Smooth muscle cell (in vitro differentiated cells): ENCODE measurements at regions not wholly inside any gene's neighbourhood (a gene's known extent, or its start where the extent isn't known, plus 50 kb on each side); places are given as distances from the start of the nearest gene placed in this dataset.

Experiments
- DNase-seq: peaks from one replicate; lab custom pipeline; 2025; ENCODE audit not compliant: unreplicated experiment; lab: John Stamatoyannopoulos, UW
- H2AFZ ChIP-seq: fragments of 200-600 bp; sonication (generic); 2 replicates; pipeline ENCODE4 v1.6.0; 2016; ENCODE audit warnings: antibody characterized with exemption, low read depth, mild to moderate bottlenecking
- H3F3A ChIP-seq: fragments of 200-600 bp; sonication (generic); 2 replicates; pipeline ENCODE4 v1.6.0; 2017; ENCODE audit warnings: antibody characterized with exemption, low read depth
- H3K27ac ChIP-seq: fragments of 200-600 bp; sonication (generic); 2 replicates; pipeline ENCODE4 v1.5.1; 2016; ENCODE audit warnings: low read depth, mild to moderate bottlenecking
- H3K27me3 ChIP-seq: fragments of 200-600 bp; sonication (generic); 2 replicates; pipeline ENCODE4 v1.6.1; 2016; ENCODE audit warnings: low read depth, mild to moderate bottlenecking
- H3K36me3 ChIP-seq: fragments of 200-600 bp; sonication (generic); 2 replicates; pipeline ENCODE4 v1.5.1; 2016; ENCODE audit warnings: low read depth
- H3K4me1 ChIP-seq: fragments of 200-600 bp; sonication (generic); 2 replicates; pipeline ENCODE4 v1.5.1; 2016; ENCODE audit warnings: low read depth
- H3K4me2 ChIP-seq: fragments of 200-600 bp; sonication (generic); 2 replicates; pipeline ENCODE4 v1.6.0; 2016; ENCODE audit warnings: mild to moderate bottlenecking
- H3K4me3 ChIP-seq: fragments of 200-600 bp; sonication (generic); 2 replicates; pipeline ENCODE4 v1.5.1; 2016; ENCODE audit warnings: mild to moderate bottlenecking
- H3K79me2 ChIP-seq: fragments of 200-600 bp; sonication (generic); 2 replicates; pipeline ENCODE4 v1.6.0; 2016; ENCODE audit warnings: low read depth, mild to moderate bottlenecking
- H3K9ac ChIP-seq: fragments of 200-600 bp; sonication (generic); 2 replicates; pipeline ENCODE4 v1.6.0; 2016; ENCODE audit warnings: low read depth
- H3K9me3 ChIP-seq: fragments of 200-600 bp; sonication (generic); replicated peaks from 2 replicates; pipeline ENCODE4 v1.5.1; 2016; ENCODE audit warnings: low read depth
- H4K20me1 ChIP-seq: fragments of 200-600 bp; sonication (generic); 2 replicates; pipeline ENCODE4 v1.6.0; 2016; ENCODE audit warnings: low read depth
- WGBS: methylation state at CpG from one replicate; pipeline ENCODE4 v1.1.7; 2016; ENCODE audit warnings: low lambda C conversion rate; 5-methylcytosine and 5-hydroxymethylcytosine counted together
- TF ChIP-seq, protein P1 (sequence below): fragments of 200-600 bp; sonication (generic); IDR thresholded peaks from 2 replicates; pipeline ENCODE4 v1.5.1; 2017; ENCODE audit warnings: borderline replicate concordance, mild to moderate bottlenecking, antibody characterized with exemption; ENCODE audit not compliant: insufficient read depth, poor library complexity, severe bottlenecking

DNA sequence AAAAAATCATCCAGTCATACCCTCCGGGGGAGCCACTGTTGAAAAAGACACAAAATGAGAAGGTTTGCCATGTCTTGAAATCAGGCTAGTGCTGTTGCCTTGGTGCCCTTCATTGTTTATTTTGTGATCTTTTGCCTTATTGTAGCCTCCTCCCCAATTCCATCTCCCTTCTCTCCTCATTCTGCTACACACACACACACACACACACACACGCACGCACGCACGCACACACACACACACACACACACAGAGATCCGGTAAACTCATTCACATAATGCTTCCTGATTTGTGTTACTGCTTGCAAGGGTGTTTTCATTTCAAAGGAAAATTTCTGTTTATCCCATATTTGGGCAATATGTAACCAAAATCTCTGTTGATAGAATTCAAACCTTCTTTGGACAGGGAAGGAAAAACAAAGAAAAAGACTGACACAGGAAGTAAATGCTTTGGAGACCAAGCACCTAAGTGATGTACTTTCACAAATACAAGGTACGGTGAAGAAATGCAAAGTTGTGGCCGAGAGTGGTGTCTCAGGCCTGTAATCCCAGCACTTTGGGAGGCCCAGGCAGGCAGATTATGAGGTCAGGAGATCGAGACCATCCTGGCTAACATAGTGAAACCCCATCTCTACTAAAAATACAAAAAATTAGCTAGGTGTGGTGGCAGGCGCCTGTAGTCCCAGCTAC, 141.1 kb upstream of the CDK13 start:
- H3K4me3 ChIP-seq = no peak overlapping the region
- no peaks in the 10 kb centered on the region for H3K4me1 ChIP-seq
- WGBS = 86% methylated on average over 10 of the region's 10 CpGs
- no peak overlapping the region for H3K27ac ChIP-seq
- no peak overlapping the region for H2AFZ ChIP-seq
- H3K9ac ChIP-seq = no peak overlapping the region
- peaks cover 8% of the 10 kb centered on the region for H3K27me3 ChIP-seq
- H3K9me3 ChIP-seq = no peaks in the 10 kb centered on the region
- H4K20me1 ChIP-seq = no peaks in the 10 kb centered on the region
- DNase-seq = no peak
- no peak overlapping the region for H3K4me2 ChIP-seq
- H3K36me3 ChIP-seq = no peaks in the 10 kb centered on the region
- no peaks in the 10 kb centered on the region for H3F3A ChIP-seq
- no peaks in the 10 kb centered on the region for H3K79me2 ChIP-seq
- TF ChIP-seq, protein P1, sequence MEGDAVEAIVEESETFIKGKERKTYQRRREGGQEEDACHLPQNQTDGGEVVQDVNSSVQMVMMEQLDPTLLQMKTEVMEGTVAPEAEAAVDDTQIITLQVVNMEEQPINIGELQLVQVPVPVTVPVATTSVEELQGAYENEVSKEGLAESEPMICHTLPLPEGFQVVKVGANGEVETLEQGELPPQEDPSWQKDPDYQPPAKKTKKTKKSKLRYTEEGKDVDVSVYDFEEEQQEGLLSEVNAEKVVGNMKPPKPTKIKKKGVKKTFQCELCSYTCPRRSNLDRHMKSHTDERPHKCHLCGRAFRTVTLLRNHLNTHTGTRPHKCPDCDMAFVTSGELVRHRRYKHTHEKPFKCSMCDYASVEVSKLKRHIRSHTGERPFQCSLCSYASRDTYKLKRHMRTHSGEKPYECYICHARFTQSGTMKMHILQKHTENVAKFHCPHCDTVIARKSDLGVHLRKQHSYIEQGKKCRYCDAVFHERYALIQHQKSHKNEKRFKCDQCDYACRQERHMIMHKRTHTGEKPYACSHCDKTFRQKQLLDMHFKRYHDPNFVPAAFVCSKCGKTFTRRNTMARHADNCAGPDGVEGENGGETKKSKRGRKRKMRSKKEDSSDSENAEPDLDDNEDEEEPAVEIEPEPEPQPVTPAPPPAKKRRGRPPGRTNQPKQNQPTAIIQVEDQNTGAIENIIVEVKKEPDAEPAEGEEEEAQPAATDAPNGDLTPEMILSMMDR = no peak

DNA sequence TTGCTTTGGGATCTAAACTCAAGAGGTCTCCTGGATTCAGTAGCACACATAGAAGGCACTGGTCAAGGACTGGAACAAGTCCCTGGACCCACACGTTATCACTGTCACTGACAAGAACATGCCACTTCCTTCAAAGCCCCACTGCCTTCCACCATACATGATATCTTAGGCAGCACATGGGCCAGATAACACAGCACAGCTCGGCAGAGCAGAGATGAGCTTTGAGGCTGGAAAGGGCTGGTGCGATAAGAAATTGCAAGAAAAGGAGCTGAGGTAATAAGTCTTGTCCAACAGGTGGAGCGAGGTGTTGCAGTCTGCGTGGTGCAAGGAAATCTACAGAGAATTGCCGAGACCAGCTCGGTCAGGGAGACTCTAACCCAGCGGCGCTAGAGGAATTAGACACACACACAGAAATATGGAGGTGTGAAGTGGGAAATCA, 139.8 kb upstream of the CDK13 start:
- Histone ChIP-seq H3K27me3 (peaks cover 21% of the 10 kb centered on the region), H3K27ac (no peak overlapping the region), H3K9me3 (no peaks in the 10 kb centered on the region), H3K4me2 (no peak overlapping the region), H3K36me3 (no peaks in the 10 kb centered on the region), H3F3A (no peaks in the 10 kb centered on the region), H4K20me1 (no peaks in the 10 kb centered on the region), H3K9ac (no peak overlapping the region), H3K4me3 (no peak overlapping the region), H3K4me1 (no peaks in the 10 kb centered on the region), H3K79me2 (no peaks in the 10 kb centered on the region), H2AFZ (no peak overlapping the region)
- DNase-seq = no peak
- TF ChIP-seq, protein P1 = no peak
- WGBS = 67% methylated on average over 9 of the region's 9 CpGs

DNA sequence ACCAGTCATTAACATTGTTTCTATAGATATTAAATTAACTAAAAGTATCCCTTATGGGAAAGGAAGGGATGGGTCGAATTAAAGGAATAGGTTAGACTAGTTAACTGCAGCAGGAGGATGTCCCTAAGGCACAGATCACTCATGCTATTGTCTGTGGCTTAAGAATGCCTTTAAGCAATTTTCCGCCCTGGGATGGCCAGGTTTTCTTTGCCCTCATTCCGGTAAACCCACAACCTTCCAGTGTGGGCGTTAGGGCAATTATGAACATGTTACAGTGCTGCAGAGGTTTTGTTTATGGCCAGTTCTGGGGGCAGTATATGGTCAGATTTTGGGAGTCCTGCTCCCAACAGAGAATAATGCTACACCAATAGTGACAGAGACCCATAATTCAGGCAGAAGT, 139.3 kb upstream of the CDK13 start:
- TF ChIP-seq, protein P1 = no peak

DNA sequence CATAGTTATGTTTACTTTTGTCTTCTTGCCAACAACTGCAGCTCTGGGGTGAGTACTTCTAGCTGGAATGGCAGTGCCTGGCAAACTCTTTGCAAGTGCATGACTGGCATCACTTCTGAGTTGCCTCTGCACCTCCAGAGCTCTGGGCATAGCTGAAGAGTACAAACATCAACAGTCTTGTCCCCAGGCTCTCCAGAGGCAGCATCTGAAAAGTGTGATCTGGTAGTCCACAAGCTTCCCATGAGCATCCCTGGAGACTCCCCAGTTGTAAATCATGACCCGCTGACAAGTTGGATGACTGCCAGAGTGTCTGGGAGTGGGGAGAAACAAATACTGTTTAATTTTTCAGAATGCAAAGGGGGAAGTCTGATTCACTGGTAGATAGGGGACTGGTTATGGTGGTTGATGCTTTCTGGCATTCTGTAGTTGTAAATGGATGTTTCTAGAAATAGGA, 138.9 kb upstream of the CDK13 start:
- H3K4me3 ChIP-seq = no peak overlapping the region
- no peak overlapping the region for H3K9ac ChIP-seq
- H3K4me2 ChIP-seq = no peak overlapping the region
- H3K27me3 ChIP-seq = peaks cover 30% of the 10 kb centered on the region
- no peaks in the 10 kb centered on the region for H3K9me3 ChIP-seq
- H3K79me2 ChIP-seq = no peaks in the 10 kb centered on the region
- TF ChIP-seq, protein P1 = no peak
- H2AFZ ChIP-seq = no peak overlapping the region
- no peaks in the 10 kb centered on the region for H3K36me3 ChIP-seq
- no peaks in the 10 kb centered on the region for H3K4me1 ChIP-seq
- DNase-seq = no peak
- WGBS = 75% methylated on average over 1 of the region's 1 CpG
- H4K20me1 ChIP-seq = no peaks in the 10 kb centered on the region
- no peaks in the 10 kb centered on the region for H3F3A ChIP-seq
- no peak overlapping the region for H3K27ac ChIP-seq

More for the DNA sequence above, 139.3 kb upstream of the CDK13 start:
- H3K36me3 ChIP-seq = no peaks in the 10 kb centered on the region
- no peaks in the 10 kb centered on the region for H4K20me1 ChIP-seq
- H3K4me3 ChIP-seq = no peak overlapping the region
- no peak for DNase-seq
- no peak overlapping the region for H2AFZ ChIP-seq
- H3K79me2 ChIP-seq = no peaks in the 10 kb centered on the region
- no peaks in the 10 kb centered on the region for H3K4me1 ChIP-seq
- no peaks in the 10 kb centered on the region for H3F3A ChIP-seq
- 57% methylated on average over 4 of the region's 4 CpGs for WGBS
- H3K9ac ChIP-seq = no peak overlapping the region
- no peak overlapping the region for H3K27ac ChIP-seq
- no peak overlapping the region for H3K4me2 ChIP-seq
- no peaks in the 10 kb centered on the region for H3K9me3 ChIP-seq
- peaks cover 26% of the 10 kb centered on the region for H3K27me3 ChIP-seq
